ENCODE measurements at regions not wholly inside any gene's neighbourhood (a gene's known extent, or its start where the extent isn't known, plus 50 kb on each side); places are given as distances from the start of the nearest gene placed in this dataset.

- Histone ChIP-seq H3K4me3 (replicated peaks in 1 of 3) (no peak overlapping the region), H3K36me3 (no peaks in the 10 kb centered on the region), H3K27ac (no peak overlapping the region), H3K27me3 (no peaks in the 10 kb centered on the region), H3K4me1 (no peaks in the 10 kb centered on the region), H3K9me3 (no peaks in the 10 kb centered on the region)
- intact Hi-C loops (cut with DNase I), result no loop called here
- WGBS, 2 donors, result 74 to 80% methylated on average over 3 of the region's 3 CpGs
- no peak for DNase-seq
- TF ChIP-seq POLR2A (IDR thresholded peaks at IDR 0.05) (no peak), CTCF (IDR thresholded peaks at IDR 0.05) (no peak)
These were observed 67.3 kb upstream of the SIRPG start for GRCh38 chr20:1724901-1725300.

- H3K36me3 ChIP-seq, result no peaks in the 10 kb centered on the region
- no peak overlapping the region for H3K27ac ChIP-seq
- H3K9me3 ChIP-seq, result no peaks in the 10 kb centered on the region
- H3K4me3 ChIP-seq (replicated peaks in 1 of 3), result no peak overlapping the region
- no peaks in the 10 kb centered on the region for H3K27me3 ChIP-seq
- no peak for DNase-seq
- WGBS, 2 donors, result 68% methylated on average over 2 of the region's 2 CpGs
- intact Hi-C loops (cut with DNase I), result no loop called here
- no peaks in the 10 kb centered on the region for H3K4me1 ChIP-seq
- no peak for TF ChIP-seq CTCF (IDR thresholded peaks at IDR 0.05)
- no peak for TF ChIP-seq POLR2A (IDR thresholded peaks at IDR 0.05)
These were observed 65.0 kb upstream of the SIRPG start for GRCh38 chr20:1722513-1723050.

GRCh38 chr20:1721687-1722512 is 64.3 kb upstream of the SIRPG start:
- Histone ChIP-seq H3K27ac (no peak overlapping the region), H3K9me3 (no peaks in the 10 kb centered on the region), H3K36me3 (no peaks in the 10 kb centered on the region), H3K4me1 (no peaks in the 10 kb centered on the region), H3K27me3 (no peaks in the 10 kb centered on the region), H3K4me3 (replicated peaks in 1 of 3) (no peak overlapping the region)
- DNase-seq, result no peak
- TF ChIP-seq CTCF (IDR thresholded peaks at IDR 0.05), result no peak
- TF ChIP-seq POLR2A (IDR thresholded peaks at IDR 0.05), result no peak
- WGBS, 2 donors, result 52 to 54% methylated on average over 6 of the region's 6 CpGs
- intact Hi-C loops (cut with DNase I), result no loop called here

GRCh38 chr20:1720845-1721475 is 63.4 kb upstream of the SIRPG start:
- TF ChIP-seq POLR2A (IDR thresholded peaks at IDR 0.05), result no peak
- no peak for TF ChIP-seq CTCF (IDR thresholded peaks at IDR 0.05)
- 68 to 76% methylated on average over 5 of the region's 5 CpGs for WGBS, 2 donors
- DNase-seq, result no peak

GRCh38 chr20:1720226-1720625 is 62.6 kb upstream of the SIRPG start:
- Histone ChIP-seq H3K36me3 (no peaks in the 10 kb centered on the region), H3K4me3 (replicated peaks in 1 of 3) (no peak overlapping the region), H3K27ac (no peak overlapping the region), H3K4me1 (no peaks in the 10 kb centered on the region), H3K27me3 (no peaks in the 10 kb centered on the region), H3K9me3 (no peaks in the 10 kb centered on the region)
- 94 to 95% methylated on average over 4 of the region's 4 CpGs for WGBS, 2 donors
- TF ChIP-seq CTCF (IDR thresholded peaks at IDR 0.05) (no peak), POLR2A (IDR thresholded peaks at IDR 0.05) (no peak)
- intact Hi-C loops (cut with DNase I), result no loop called here
- DNase-seq, result no peak

More at GRCh38 chr20:1720845-1721475, 63.4 kb upstream of the SIRPG start:
- no peak overlapping the region for H3K27ac ChIP-seq
- no peaks in the 10 kb centered on the region for H3K4me1 ChIP-seq
- no peaks in the 10 kb centered on the region for H3K27me3 ChIP-seq
- no peaks in the 10 kb centered on the region for H3K9me3 ChIP-seq
- H3K36me3 ChIP-seq, result no peaks in the 10 kb centered on the region
- no peak overlapping the region for H3K4me3 ChIP-seq (replicated peaks in 1 of 3)
- intact Hi-C loops (cut with DNase I), result no loop called here
